Stimulated activated CD8-positive, alpha-beta memory T cell treated with anti-CD3 and anti-CD28 coated beads, Interleukin-12 subunit alpha, Interleukin-12 subunit beta, amount 100 ng/mL, for 1 hour (primary cell): ENCODE measurements at regions not wholly inside any gene's neighbourhood (a gene's known extent, or its start where the extent isn't known, plus 50 kb on each side); places are given as distances from the start of the nearest gene placed in this dataset.
"Not testable (repeated sequence)": the region's sequence is repeated elsewhere in the genome, so short reads cannot be mapped to it uniquely, and the experiment has no call there.

Experiments
- DNase-seq: peaks from one replicate; pipeline ENCODE4 v3.0.0-alpha.2; 2020; ENCODE audit warnings: low read depth

GRCh38 chr16:10317425-10318001 is 68.3 kb upstream of the ATF7IP2 start:
- DNase-seq: no peak

- no peak for DNase-seq
Observed at GRCh38 chr16:10318798-10319500, 66.9 kb upstream of the ATF7IP2 start.

- no peak for DNase-seq
Observed at GRCh38 chr16:10321407-10322387, 64.2 kb upstream of the ATF7IP2 start.

- DNase-seq: no peak
Observed at GRCh38 chr16:10322723-10323527, 62.9 kb upstream of the ATF7IP2 start.

- no peak for DNase-seq
Observed at GRCh38 chr16:10323528-10323869, 62.4 kb upstream of the ATF7IP2 start.

- no peak for DNase-seq
Observed at GRCh38 chr16:10324210-10324609, 61.7 kb upstream of the ATF7IP2 start.

GRCh38 chr16:10325783-10326543 is 59.9 kb upstream of the ATF7IP2 start:
- DNase-seq: no peak

GRCh38 chr16:10326647-10327046 is 59.2 kb upstream of the ATF7IP2 start:
- no peak for DNase-seq

- not testable (repeated sequence) for DNase-seq
Observed at GRCh38 chr16:10328291-10328690, 57.6 kb upstream of the ATF7IP2 start.

- DNase-seq: no peak
Observed at GRCh38 chr16:10332241-10332640, 53.6 kb upstream of the ATF7IP2 start.

- no peak for DNase-seq
Observed at GRCh38 chr16:10332775-10333174, 53.1 kb upstream of the ATF7IP2 start.

GRCh38 chr16:10333321-10334032 is 52.4 kb upstream of the ATF7IP2 start:
- no peak for DNase-seq

- no peak for DNase-seq
Observed at GRCh38 chr16:10335681-10336080, 50.2 kb upstream of the ATF7IP2 start.
